Ishikawa (cell line): ENCODE measurements at regions not wholly inside any gene's neighbourhood (a gene's known extent, or its start where the extent isn't known, plus 50 kb on each side); places are given as distances from the start of the nearest gene placed in this dataset.

Source experiments
- RAD21 ChIP-seq: IDR thresholded peaks from 2 replicates; pipeline ENCODE4 v1.6.1; 2012; ENCODE audit warnings: low read depth
- ZBTB7A ChIP-seq: IDR thresholded peaks from 2 replicates; pipeline ENCODE4 v1.6.1; 2012; ENCODE audit warnings: low read depth

DNA sequence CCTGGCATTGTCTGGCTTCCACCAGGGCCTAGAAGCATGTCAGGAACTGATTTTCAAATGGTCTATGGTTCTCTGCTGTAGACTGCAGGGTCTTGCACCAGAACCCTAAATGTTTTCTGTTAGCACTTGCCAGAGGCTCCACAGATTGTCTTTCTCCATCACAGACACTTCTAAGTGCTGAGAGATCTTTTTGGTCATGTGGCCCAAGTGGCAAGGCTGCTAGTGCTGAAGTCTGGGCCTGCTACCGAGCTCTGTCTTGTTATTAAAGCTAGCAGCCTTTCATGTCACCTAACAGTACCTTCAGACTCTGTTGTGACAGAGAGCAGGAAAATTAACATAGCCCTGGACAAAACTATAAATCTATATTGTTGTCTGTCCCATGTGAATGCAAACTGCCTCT is 120.7 kb upstream of the BACH2 start:
- no peak for TF ChIP-seq RAD21
- no peak for TF ChIP-seq ZBTB7A
